ENCODE measurements at regions not wholly inside any gene's neighbourhood (a gene's known extent, or its start where the extent isn't known, plus 50 kb on each side); places are given as distances from the start of the nearest gene placed in this dataset.

DNA sequence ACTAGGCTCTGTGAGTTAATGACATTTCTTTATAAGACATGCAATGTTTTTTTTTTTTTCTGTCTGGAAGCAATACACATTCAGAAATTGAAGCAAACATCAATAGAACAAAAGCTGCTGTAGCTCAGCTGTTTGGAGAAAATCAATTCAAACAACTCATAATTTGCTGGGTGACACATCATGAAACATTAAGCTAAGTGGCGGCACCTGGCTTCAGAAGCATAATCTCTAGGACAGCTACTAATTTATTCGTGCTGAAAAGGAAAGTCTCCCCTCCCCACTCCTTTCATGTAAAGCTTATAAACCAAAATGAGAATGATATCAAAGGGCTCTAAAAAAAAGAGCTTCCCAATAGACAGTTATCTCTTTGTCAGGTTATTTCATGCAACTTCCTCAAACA is 73.9 kb downstream of the LUZP4 start:
- H3K9me3 Mint-ChIP-seq (ENCODE audit: low read depth, unreplicated experiment): no peaks in the 10 kb centered on the region
- DNase-seq: no peak
- H3K27me3 Mint-ChIP-seq (ENCODE audit: unreplicated experiment): no peaks in the 10 kb centered on the region
- CTCF ChIA-PET: interaction anchor here (0.7 kb wide), 1 partner anchor 20 kb away, joined by 4 read pairs; no protein-coding TSS in a partner anchor
- no peak overlapping the region for H3K27ac Mint-ChIP-seq (ENCODE audit: unreplicated experiment)
- peaks cover 6% of the 10 kb centered on the region for H3K4me1 Mint-ChIP-seq (ENCODE audit: low read depth, unreplicated experiment)
- no peak overlapping the region for H3K4me3 Mint-ChIP-seq (ENCODE audit: low read depth, unreplicated experiment)
- no peak for TF ChIP-seq CTCF (IDR thresholded peaks at IDR 0.05; ENCODE audit: unreplicated experiment)
- H3K36me3 Mint-ChIP-seq (ENCODE audit: insufficient read depth, unreplicated experiment): no peaks in the 10 kb centered on the region
- BruUV-seq (replicated peaks): no TSS peak
- intact Hi-C loops (cut with micrococcal nuclease; ENCODE audit: unreplicated experiment): no loop called here

GRCh38 chrX:115363897-115364296 is 74.4 kb downstream of the LUZP4 start:
- no peak for DNase-seq
- peaks cover 6% of the 10 kb centered on the region for H3K4me1 Mint-ChIP-seq (ENCODE audit: low read depth, unreplicated experiment)
- no peaks in the 10 kb centered on the region for H3K9me3 Mint-ChIP-seq (ENCODE audit: low read depth, unreplicated experiment)
- H3K27me3 Mint-ChIP-seq (ENCODE audit: unreplicated experiment): no peaks in the 10 kb centered on the region
- no peak for TF ChIP-seq CTCF (IDR thresholded peaks at IDR 0.05; ENCODE audit: unreplicated experiment)
- no peak overlapping the region for H3K27ac Mint-ChIP-seq (ENCODE audit: unreplicated experiment)
- CTCF ChIA-PET: interaction anchor here (0.7 kb wide), 1 partner anchor 21 kb away, joined by 4 read pairs; no protein-coding TSS in a partner anchor
- intact Hi-C loops (cut with micrococcal nuclease; ENCODE audit: unreplicated experiment): no loop called here
- no TSS peak for BruUV-seq (replicated peaks)
- no peaks in the 10 kb centered on the region for H3K36me3 Mint-ChIP-seq (ENCODE audit: insufficient read depth, unreplicated experiment)
- no peak overlapping the region for H3K4me3 Mint-ChIP-seq (ENCODE audit: low read depth, unreplicated experiment)

DNA sequence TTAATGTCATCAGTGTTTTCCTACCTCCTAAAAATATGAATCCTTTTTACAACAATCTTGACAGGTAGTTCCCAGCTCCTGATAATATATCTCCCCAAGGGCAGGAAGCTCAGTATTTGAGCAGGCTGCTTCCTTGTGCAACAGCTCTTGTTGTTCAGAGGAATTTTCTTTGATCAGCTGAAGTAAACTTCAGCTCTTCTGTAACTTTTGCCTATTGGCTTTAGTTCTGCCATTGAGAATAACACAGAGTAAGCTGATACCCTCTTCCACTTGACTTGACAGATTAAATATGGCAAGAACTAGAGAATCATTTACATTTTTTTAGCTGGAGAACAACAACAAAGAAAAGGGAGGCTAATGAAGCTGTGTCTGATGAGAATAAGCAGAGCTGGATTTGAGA is 75.2 kb downstream of the LUZP4 start:
- H3K27ac Mint-ChIP-seq (ENCODE audit: unreplicated experiment): no peak overlapping the region
- H3K27me3 Mint-ChIP-seq (ENCODE audit: unreplicated experiment): no peaks in the 10 kb centered on the region
- H3K4me1 Mint-ChIP-seq (ENCODE audit: low read depth, unreplicated experiment): peaks cover 6% of the 10 kb centered on the region
- intact Hi-C loops (cut with micrococcal nuclease; ENCODE audit: unreplicated experiment): no loop called here
- no peaks in the 10 kb centered on the region for H3K36me3 Mint-ChIP-seq (ENCODE audit: insufficient read depth, unreplicated experiment)
- CTCF ChIA-PET: no interaction called here
- H3K9me3 Mint-ChIP-seq (ENCODE audit: low read depth, unreplicated experiment): no peaks in the 10 kb centered on the region
- DNase-seq: no peak
- H3K4me3 Mint-ChIP-seq (ENCODE audit: low read depth, unreplicated experiment): no peak overlapping the region
- no TSS peak for BruUV-seq (replicated peaks)
- no peak for TF ChIP-seq CTCF (IDR thresholded peaks at IDR 0.05; ENCODE audit: unreplicated experiment)

DNA sequence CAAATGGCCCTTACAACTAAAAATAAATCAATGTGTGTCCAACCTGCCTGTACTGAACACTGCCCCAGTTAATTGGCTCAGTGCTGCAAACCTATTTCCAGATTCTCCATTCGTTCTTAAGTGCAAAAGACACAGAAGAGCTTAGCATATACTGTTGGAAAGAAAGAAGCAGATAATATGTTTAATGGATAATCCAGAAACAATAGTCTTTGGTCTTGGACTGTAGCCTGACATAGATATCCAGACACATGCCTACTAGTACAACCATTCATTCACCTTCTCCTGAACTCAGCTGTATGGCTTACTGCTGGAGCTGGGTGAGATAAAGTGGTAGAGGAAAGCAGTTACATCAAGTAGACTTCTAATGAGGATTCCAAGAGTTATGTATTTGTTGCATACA is 77.0 kb downstream of the LUZP4 start:
- H3K4me1 Mint-ChIP-seq (ENCODE audit: low read depth, unreplicated experiment): peaks cover 6% of the 10 kb centered on the region
- no peak overlapping the region for H3K4me3 Mint-ChIP-seq (ENCODE audit: low read depth, unreplicated experiment)

More for the DNA sequence above, 77.0 kb downstream of the LUZP4 start:
- CTCF ChIA-PET: no interaction called here
- H3K9me3 Mint-ChIP-seq (ENCODE audit: low read depth, unreplicated experiment): no peaks in the 10 kb centered on the region
- intact Hi-C loops (cut with micrococcal nuclease; ENCODE audit: unreplicated experiment): no loop called here
- H3K27me3 Mint-ChIP-seq (ENCODE audit: unreplicated experiment): no peaks in the 10 kb centered on the region
- no peak for TF ChIP-seq CTCF (IDR thresholded peaks at IDR 0.05; ENCODE audit: unreplicated experiment)
- no peaks in the 10 kb centered on the region for H3K36me3 Mint-ChIP-seq (ENCODE audit: insufficient read depth, unreplicated experiment)
- no peak for DNase-seq
- BruUV-seq (replicated peaks): no TSS peak
- H3K27ac Mint-ChIP-seq (ENCODE audit: unreplicated experiment): no peak overlapping the region
